NT2/D1 (cell line): ENCODE measurements at regions not wholly inside any gene's neighbourhood (a gene's known extent, or its start where the extent isn't known, plus 50 kb on each side); places are given as distances from the start of the nearest gene placed in this dataset.

Experiments
- DNase-seq: peaks from one replicate; pipeline ENCODE4 v3.0.0-alpha.2; 2011; ENCODE audit warnings: low read depth, low spot score
- H3K27me3 ChIP-seq: 2 replicates; pipeline ENCODE4 v1.6.0; 2011; ENCODE audit warnings: mild to moderate bottlenecking; ENCODE audit not compliant: insufficient read length, insufficient read depth
- H3K36me3 ChIP-seq: 2 replicates; pipeline ENCODE4 v1.6.1; 2011; ENCODE audit warnings: mild to moderate bottlenecking, low read length, mixed read lengths; ENCODE audit not compliant: insufficient read depth, insufficient read length
- H3K4me1 ChIP-seq: 2 replicates; pipeline ENCODE4 v1.5.1; 2011; ENCODE audit not compliant: insufficient read depth, insufficient read length
- H3K4me3 ChIP-seq: 2 replicates; pipeline ENCODE4 v1.5.1; 2011; ENCODE audit warnings: low read depth; ENCODE audit not compliant: insufficient read length
- H3K9ac ChIP-seq: 2 replicates; pipeline ENCODE4 v1.6.0; 2011; ENCODE audit warnings: low read depth; ENCODE audit not compliant: insufficient read length
- H3K9me3 ChIP-seq: 2 replicates; pipeline ENCODE4 v1.5.1; 2011; ENCODE audit warnings: mild to moderate bottlenecking, low read length; ENCODE audit not compliant: insufficient read depth
- SUZ12 ChIP-seq: IDR thresholded peaks from 2 replicates; pipeline ENCODE4 v1.6.1; 2011; ENCODE audit not compliant: insufficient read length, insufficient read depth; ENCODE audit errors: extremely low read depth
- YY1 ChIP-seq: IDR thresholded peaks from 2 replicates; pipeline ENCODE4 v1.6.1; 2011; ENCODE audit not compliant: insufficient read length, insufficient read depth
- ZNF274 ChIP-seq: IDR thresholded peaks from 2 replicates; pipeline ENCODE4 v1.6.1; 2011; ENCODE audit warnings: mild to moderate bottlenecking, low read depth, low read length

GRCh38 chr3:159854500-159855124 is 134.0 kb upstream of the IL12A start:
- Histone ChIP-seq H3K27me3 (no peaks in the 10 kb centered on the region), H3K4me3 (no peak overlapping the region), H3K4me1 (peaks cover 3% of the 10 kb centered on the region), H3K36me3 (no peaks in the 10 kb centered on the region), H3K9ac (no peak overlapping the region), H3K9me3 (no peaks in the 10 kb centered on the region)
- no peak for DNase-seq
- no peak for TF ChIP-seq ZNF274
- TF ChIP-seq YY1, result no peak
- TF ChIP-seq SUZ12, result no peak

- Histone ChIP-seq H3K27me3 (no peaks in the 10 kb centered on the region), H3K9ac (no peak overlapping the region), H3K4me3 (no peak overlapping the region), H3K36me3 (no peaks in the 10 kb centered on the region), H3K9me3 (no peaks in the 10 kb centered on the region), H3K4me1 (peaks cover 3% of the 10 kb centered on the region)
- no peak for DNase-seq
- TF ChIP-seq YY1, result no peak
- no peak for TF ChIP-seq ZNF274
Observed at GRCh38 chr3:159855599-159856346, 132.9 kb upstream of the IL12A start.

- Histone ChIP-seq H3K9me3 (no peaks in the 10 kb centered on the region), H3K4me1 (peaks cover 3% of the 10 kb centered on the region)
- no peak for DNase-seq
Observed at GRCh38 chr3:159856590-159857104, 132.0 kb upstream of the IL12A start.

GRCh38 chr3:159857840-159858239 is 130.8 kb upstream of the IL12A start:
- no peaks in the 10 kb centered on the region for H3K27me3 ChIP-seq
- peaks cover 3% of the 10 kb centered on the region for H3K4me1 ChIP-seq
- H3K4me3 ChIP-seq, result no peak overlapping the region
- H3K9ac ChIP-seq, result no peak overlapping the region
- TF ChIP-seq ZNF274, result no peak
- TF ChIP-seq YY1, result no peak
- H3K9me3 ChIP-seq, result no peaks in the 10 kb centered on the region
- no peaks in the 10 kb centered on the region for H3K36me3 ChIP-seq
- DNase-seq, result no peak

More at GRCh38 chr3:159856590-159857104, 132.0 kb upstream of the IL12A start:
- no peaks in the 10 kb centered on the region for H3K36me3 ChIP-seq
- H3K9ac ChIP-seq, result no peak overlapping the region
- no peak overlapping the region for H3K4me3 ChIP-seq
- H3K27me3 ChIP-seq, result no peaks in the 10 kb centered on the region
- TF ChIP-seq SUZ12 (no peak), YY1 (no peak), ZNF274 (no peak)

- no peak overlapping the region for H3K4me3 ChIP-seq
- no peak for DNase-seq
- no peaks in the 10 kb centered on the region for H3K4me1 ChIP-seq
- no peaks in the 10 kb centered on the region for H3K9me3 ChIP-seq
- no peaks in the 10 kb centered on the region for H3K27me3 ChIP-seq
- no peaks in the 10 kb centered on the region for H3K36me3 ChIP-seq
- TF ChIP-seq SUZ12 (no peak), YY1 (no peak), ZNF274 (no peak)
- no peak overlapping the region for H3K9ac ChIP-seq
Observed at GRCh38 chr3:159858650-159859049, 130.0 kb upstream of the IL12A start.

- Histone ChIP-seq H3K27me3 (no peaks in the 10 kb centered on the region), H3K4me3 (no peak overlapping the region), H3K9ac (no peak overlapping the region), H3K36me3 (no peaks in the 10 kb centered on the region), H3K4me1 (no peaks in the 10 kb centered on the region), H3K9me3 (no peaks in the 10 kb centered on the region)
- no peak for DNase-seq
- TF ChIP-seq ZNF274, result no peak
- no peak for TF ChIP-seq YY1
Observed at GRCh38 chr3:159859424-159859823, 129.2 kb upstream of the IL12A start.

GRCh38 chr3:159859836-159860235 is 128.8 kb upstream of the IL12A start:
- Histone ChIP-seq H3K4me1 (no peaks in the 10 kb centered on the region), H3K27me3 (no peaks in the 10 kb centered on the region), H3K36me3 (no peaks in the 10 kb centered on the region), H3K4me3 (no peak overlapping the region), H3K9ac (no peak overlapping the region), H3K9me3 (no peaks in the 10 kb centered on the region)
- TF ChIP-seq ZNF274 (no peak), SUZ12 (no peak), YY1 (no peak)
- DNase-seq, result no peak
